ENCODE measurements at regions not wholly inside any gene's neighbourhood (a gene's known extent, or its start where the extent isn't known, plus 50 kb on each side); places are given as distances from the start of the nearest gene placed in this dataset.

- no peak for DNase-seq (ENCODE audit: low read depth in 4 of 4, low spot score in 3 of 4)
Measured at GRCh38 chr9:81214975-81215374, 474.4 kb downstream of the TLE1 start.

GRCh38 chr9:81213456-81213855 lies 475.9 kb downstream of the TLE1 start:
- DNase-seq (ENCODE audit: low read depth in 4 of 4, low spot score in 3 of 4), result no peak

- DNase-seq (ENCODE audit: low read depth in 4 of 4, low spot score in 3 of 4), result no peak
Measured at GRCh38 chr9:81211741-81212140, 477.6 kb downstream of the TLE1 start.

- no peak for DNase-seq (ENCODE audit: low read depth in 4 of 4, low spot score in 3 of 4)
Measured at GRCh38 chr9:81207651-81208050, 481.7 kb downstream of the TLE1 start.

- DNase-seq (ENCODE audit: low read depth in 4 of 4, low spot score in 3 of 4), result no peak
Measured at GRCh38 chr9:81202292-81202691, 487.1 kb downstream of the TLE1 start.

GRCh38 chr9:81195206-81195605 lies 494.1 kb downstream of the TLE1 start:
- DNase-seq (ENCODE audit: low read depth in 4 of 4, low spot score in 3 of 4), result no peak

GRCh38 chr9:81193362-81194339 lies 495.7 kb downstream of the TLE1 start:
- no peak for DNase-seq (ENCODE audit: low read depth in 4 of 4, low spot score in 3 of 4)

- no peak for DNase-seq (ENCODE audit: low read depth in 4 of 4, low spot score in 3 of 4)
Measured at GRCh38 chr9:81191222-81191621, 498.1 kb downstream of the TLE1 start.

GRCh38 chr9:81190659-81191058 lies 498.7 kb downstream of the TLE1 start:
- no peak for DNase-seq (ENCODE audit: low read depth in 4 of 4, low spot score in 3 of 4)

GRCh38 chr9:81183761-81184160 lies 505.6 kb downstream of the TLE1 start:
- peak in 2 of 4 donors; percentile 5 to 19 for DNase-seq (ENCODE audit: low read depth in 4 of 4, low spot score in 3 of 4)

GRCh38 chr9:81182431-81182830 lies 506.9 kb downstream of the TLE1 start:
- DNase-seq (ENCODE audit: low read depth in 4 of 4, low spot score in 3 of 4), result no peak

GRCh38 chr9:81174023-81174422 lies 515.3 kb downstream of the TLE1 start:
- DNase-seq (ENCODE audit: low read depth in 4 of 4, low spot score in 3 of 4), result no peak

GRCh38 chr9:81171689-81172088 lies 517.7 kb downstream of the TLE1 start:
- no peak for DNase-seq (ENCODE audit: low read depth in 4 of 4, low spot score in 3 of 4)

- DNase-seq (ENCODE audit: low read depth in 4 of 4, low spot score in 3 of 4), result no peak
Measured at GRCh38 chr9:81162361-81162760, 527.0 kb downstream of the TLE1 start.

GRCh38 chr9:81156381-81156780 lies 533.0 kb downstream of the TLE1 start:
- DNase-seq (ENCODE audit: low read depth in 4 of 4, low spot score in 3 of 4), result no peak

- no peak for DNase-seq (ENCODE audit: low read depth in 4 of 4, low spot score in 3 of 4)
Measured at GRCh38 chr9:81150016-81150625, 539.2 kb downstream of the TLE1 start.

GRCh38 chr9:81146684-81147337 lies 542.5 kb downstream of the TLE1 start:
- DNase-seq (ENCODE audit: low read depth in 4 of 4, low spot score in 3 of 4), result no peak

- DNase-seq (ENCODE audit: low read depth in 4 of 4, low spot score in 3 of 4), result no peak
Measured at GRCh38 chr9:81146241-81146640, 543.1 kb downstream of the TLE1 start.

- no peak for DNase-seq (ENCODE audit: low read depth in 4 of 4, low spot score in 3 of 4)
Measured at GRCh38 chr9:81145331-81145963, 543.9 kb downstream of the TLE1 start.

- DNase-seq (ENCODE audit: low read depth in 4 of 4, low spot score in 3 of 4), result no peak
Measured at GRCh38 chr9:81141961-81142360, 547.4 kb downstream of the TLE1 start.

GRCh38 chr9:81137976-81138568 lies 551.3 kb downstream of the TLE1 start:
- no peak for DNase-seq (ENCODE audit: low read depth in 4 of 4, low spot score in 3 of 4)
